AML-193 (cell line): ENCODE measurements at regions not wholly inside any gene's neighbourhood (a gene's known extent, or its start where the extent isn't known, plus 50 kb on each side); places are given as distances from the start of the nearest gene placed in this dataset.
"Not testable (repeated sequence)": the region's sequence is repeated elsewhere in the genome, so short reads cannot be mapped to it uniquely, and the experiment has no call there.

Source experiments
- DNase-seq, 2 experiments: peaks; one replicate each; lab custom pipeline; 2025; lab: John Stamatoyannopoulos, UW

DNA sequence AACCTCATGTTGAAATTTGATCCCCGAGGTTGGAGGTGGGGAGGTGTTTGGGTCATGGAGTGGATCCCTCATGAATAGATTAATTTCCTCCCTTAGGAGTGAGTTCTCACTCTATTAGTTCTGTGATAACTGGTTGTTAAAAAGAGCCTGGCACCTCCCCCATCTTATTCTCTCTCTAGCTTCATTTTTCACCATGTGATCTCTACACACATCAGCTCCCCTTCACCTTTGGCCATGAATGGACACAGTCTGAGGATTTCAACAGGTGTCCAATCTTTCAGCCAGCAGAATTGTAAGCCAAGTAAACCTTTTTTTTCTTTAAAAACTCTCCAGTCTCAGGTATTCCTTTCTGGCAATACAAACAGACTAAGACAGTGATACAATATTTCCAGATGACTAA lies 602.0 kb upstream of the FAM98A start:
- no peak for DNase-seq

- DNase-seq, result no peak
These were observed 600.9 kb upstream of the FAM98A start for GRCh38 chr2:34199971-34200370.

DNA sequence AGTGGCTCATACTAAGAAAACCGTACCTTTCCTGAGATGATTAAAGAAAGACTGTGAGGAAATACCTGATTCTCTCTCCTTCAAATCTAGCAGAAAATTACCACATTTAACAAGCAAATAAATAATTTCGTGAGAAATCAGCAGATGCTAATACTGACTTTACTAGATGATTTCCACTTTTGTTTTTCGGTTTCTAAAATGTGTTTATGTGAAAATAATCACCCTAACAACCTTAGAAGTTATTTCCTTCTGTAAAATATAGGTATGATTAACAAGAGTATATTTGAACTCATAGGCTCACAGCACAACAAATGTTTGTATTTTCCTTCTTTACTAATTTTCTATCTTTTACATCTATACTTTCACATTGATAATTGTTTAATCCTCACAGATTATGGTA lies 594.1 kb upstream of the FAM98A start:
- no peak for DNase-seq

- DNase-seq, result no peak
These were observed 589.6 kb upstream of the FAM98A start for GRCh38 chr2:34188464-34189303.

DNA sequence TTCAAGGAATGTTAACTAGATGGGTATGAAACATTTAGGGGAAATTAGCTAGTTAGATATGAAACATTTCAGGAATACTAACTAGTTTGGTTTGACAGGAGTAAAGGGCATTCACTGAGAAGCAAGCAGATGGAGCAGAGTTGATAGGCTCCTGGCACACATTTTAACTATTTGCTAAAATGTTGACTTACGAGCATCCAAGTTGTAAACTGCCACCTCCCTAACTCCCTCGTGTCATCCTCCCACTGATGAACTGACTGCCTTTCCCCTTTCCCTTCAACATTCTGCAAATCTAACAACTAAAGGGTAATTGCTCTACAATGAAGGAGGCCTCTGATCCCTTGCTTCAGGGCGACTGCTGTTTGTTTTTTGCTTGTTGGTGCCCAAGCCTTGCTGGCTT lies 580.4 kb upstream of the FAM98A start:
- no peak for DNase-seq

DNA sequence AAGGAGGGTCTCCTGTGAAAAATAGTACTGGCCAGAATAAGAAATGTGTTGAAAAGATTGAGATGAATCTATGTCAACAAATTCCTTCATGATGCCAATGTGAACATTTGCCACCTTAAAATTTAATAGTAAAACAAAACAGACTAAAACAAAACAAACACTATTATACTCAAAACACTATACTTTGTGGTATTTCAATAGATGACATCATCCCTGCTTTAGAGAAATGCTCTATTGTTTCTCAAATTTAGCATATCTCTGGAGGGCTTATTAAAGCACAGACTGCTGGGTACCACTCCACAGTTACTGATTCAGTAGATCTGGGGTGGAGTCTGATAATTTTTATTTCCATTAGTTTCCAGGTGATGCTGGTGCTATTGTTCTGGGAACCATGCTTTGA lies 579.4 kb upstream of the FAM98A start:
- DNase-seq, result no peak

DNA sequence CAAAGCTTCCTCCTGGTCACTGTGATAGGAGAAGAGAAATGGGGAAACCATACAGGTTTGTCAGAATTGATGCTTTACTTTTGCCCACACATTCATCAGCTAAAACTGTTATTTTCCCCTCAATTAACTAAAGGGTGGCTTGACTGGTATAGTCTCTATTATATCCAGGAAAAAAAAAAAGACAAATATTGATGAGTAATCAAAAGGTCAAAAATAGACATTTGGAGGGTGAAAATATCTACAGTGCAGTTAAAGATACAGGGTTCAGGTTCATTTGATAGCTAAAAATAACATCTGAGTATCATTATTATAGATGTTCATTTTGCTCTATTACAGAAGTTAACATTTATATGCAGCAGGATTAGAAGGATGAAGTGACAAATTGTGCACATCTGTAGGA lies 577.6 kb upstream of the FAM98A start:
- DNase-seq, result no peak

- no peak for DNase-seq
These were observed 575.4 kb upstream of the FAM98A start for GRCh38 chr2:34174506-34174905.

DNA sequence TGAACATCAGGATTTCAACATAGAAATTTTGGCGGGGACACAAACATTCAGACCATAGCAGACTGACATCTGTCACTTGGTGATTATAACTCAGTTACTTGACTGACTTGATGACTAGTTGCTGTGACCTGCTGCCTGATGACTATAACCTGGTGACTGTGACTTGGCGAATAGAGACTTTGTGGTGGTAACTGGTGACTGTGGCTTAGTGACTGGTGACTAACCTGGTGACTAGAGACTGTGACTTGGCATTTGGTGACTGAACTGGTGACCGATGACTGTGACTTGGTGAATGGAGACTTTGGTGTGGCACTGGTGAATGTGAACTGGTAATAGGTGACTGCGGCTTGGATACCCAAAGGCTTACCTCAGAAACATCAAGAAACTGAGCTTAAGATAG lies 563.1 kb upstream of the FAM98A start:
- no peak for DNase-seq

GRCh38 chr2:34161549-34161948 lies 562.5 kb upstream of the FAM98A start:
- DNase-seq, result no peak

DNA sequence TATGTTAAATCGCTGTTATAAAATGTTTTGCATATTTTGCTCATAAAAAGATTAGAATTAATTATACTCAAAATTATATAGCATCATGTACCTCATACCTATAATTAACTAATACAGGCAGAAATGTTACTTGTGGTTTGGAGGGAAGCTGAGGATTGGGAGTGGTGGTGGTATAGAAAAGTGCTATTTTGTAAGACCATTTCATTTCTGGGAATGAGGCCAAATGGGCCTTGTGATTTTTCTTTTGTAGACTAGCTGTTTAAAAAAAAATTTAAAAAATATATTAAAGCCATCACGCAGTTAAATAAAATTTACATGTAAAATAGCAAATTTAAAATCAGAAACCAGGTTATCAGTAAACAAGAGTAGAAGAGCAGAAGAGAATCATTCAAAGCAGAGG lies 560.8 kb upstream of the FAM98A start:
- no peak for DNase-seq

DNA sequence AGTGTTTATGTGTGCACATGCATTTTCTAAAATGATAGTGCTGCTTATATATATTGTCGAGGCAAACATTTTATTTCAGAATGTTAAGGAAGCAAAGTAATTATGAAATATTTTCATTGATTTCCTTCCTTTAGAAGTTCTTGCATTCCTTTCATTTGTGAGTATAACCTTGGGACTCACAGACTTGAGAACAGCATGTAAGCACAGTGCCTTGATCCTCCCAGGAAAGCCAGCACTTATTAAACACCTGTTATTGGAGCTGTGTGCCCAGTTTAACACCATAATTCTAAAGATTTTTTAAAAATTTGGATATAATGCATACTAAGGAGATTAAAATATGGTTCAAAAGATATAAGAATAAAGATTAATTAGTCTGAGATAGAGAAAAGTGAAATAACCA lies 554.4 kb upstream of the FAM98A start:
- DNase-seq, result no peak

- no peak for DNase-seq
These were observed 548.7 kb upstream of the FAM98A start for GRCh38 chr2:34147780-34148179.

DNA sequence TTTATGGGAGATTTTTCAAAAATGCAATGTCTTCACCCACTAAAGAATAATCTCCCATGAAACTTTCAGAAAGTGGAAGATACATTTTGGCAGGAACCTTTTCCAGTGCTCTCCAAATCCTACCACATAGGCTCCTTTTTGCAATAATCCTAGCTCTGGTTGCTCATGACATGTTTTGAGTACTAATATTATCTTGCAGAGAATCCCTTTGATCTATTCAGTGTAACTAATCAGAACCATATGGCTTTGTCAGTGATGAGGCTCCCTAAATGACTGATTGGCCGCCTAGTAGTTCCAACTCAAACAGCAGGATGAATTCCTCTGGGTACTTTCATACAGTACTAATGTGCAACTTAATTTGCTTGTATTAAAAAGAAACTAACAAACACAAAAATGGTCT lies 544.0 kb upstream of the FAM98A start:
- DNase-seq, result no peak

- not testable (repeated sequence) for DNase-seq
These were observed 543.5 kb upstream of the FAM98A start for GRCh38 chr2:34142531-34143008.

GRCh38 chr2:34133065-34133464 lies 534.0 kb upstream of the FAM98A start:
- not testable (repeated sequence) for DNase-seq

GRCh38 chr2:34126279-34126678 lies 527.2 kb upstream of the FAM98A start:
- no peak for DNase-seq

GRCh38 chr2:34123996-34124785 lies 525.1 kb upstream of the FAM98A start:
- DNase-seq, result no peak

DNA sequence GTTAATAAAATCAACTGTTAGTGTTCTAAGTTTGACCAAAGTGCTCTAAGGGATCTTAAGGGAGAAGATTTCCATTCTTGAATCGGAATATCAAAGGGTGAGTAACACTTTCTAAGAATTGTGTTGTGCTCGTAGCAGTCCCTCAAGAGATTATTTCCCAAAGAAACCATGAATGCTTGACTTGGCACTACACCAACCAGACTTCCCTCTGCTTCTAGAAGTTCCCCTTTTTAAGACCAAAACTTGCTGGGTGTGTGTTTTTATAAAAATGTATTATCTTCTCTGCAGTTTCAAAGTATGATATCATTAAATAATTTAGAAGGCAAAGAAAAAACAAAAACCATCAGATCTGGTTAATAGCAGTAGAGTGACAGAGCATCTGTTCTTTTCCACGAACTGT lies 522.0 kb upstream of the FAM98A start:
- DNase-seq, result peak in 1 of 2 experiments; percentile 1

- no peak for DNase-seq
These were observed 516.0 kb upstream of the FAM98A start for GRCh38 chr2:34115076-34115475.

DNA sequence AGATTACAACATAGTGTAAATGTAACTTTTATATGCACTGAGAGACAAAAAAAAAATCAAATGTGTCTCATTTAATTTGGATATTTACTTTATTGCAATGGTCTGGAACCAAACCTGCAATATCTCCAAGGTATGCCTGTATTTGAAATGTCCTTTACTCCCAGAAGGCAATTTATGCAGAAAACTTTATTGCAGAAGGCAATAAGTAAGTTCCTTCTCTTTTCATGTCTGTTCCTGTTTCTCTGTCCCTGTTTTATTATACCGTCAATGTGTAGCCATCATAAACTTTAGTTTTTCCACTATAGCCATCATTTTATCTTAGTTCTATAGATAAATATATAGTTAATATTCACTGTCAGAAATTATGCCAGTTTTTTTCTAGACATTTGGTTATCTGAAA lies 513.1 kb upstream of the FAM98A start:
- no peak for DNase-seq

- no peak for DNase-seq
These were observed 511.3 kb upstream of the FAM98A start for GRCh38 chr2:34110392-34110791.

DNA sequence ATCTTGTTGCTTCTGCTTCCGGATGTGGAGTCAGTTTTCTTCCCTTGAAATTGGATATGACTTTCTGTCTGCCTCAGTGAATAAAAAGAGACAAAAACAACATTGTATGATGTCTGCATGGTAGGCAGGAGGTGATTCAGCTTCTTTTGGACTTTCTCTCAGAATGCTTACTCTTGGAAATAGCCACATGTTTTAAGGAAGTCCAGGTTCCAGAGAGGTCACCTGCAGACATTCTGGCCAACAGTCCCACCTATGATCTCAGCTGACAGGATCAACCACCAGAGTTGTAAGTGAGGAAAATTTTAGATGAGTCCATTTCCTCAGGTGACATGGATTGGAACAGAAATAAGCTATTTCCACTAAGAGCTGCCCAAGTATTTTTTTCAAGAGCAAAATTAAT lies 508.7 kb upstream of the FAM98A start:
- DNase-seq, result no peak
